ENCODE measurements at regions not wholly inside any gene's neighbourhood (a gene's known extent, or its start where the extent isn't known, plus 50 kb on each side); places are given as distances from the start of the nearest gene placed in this dataset.

DNA sequence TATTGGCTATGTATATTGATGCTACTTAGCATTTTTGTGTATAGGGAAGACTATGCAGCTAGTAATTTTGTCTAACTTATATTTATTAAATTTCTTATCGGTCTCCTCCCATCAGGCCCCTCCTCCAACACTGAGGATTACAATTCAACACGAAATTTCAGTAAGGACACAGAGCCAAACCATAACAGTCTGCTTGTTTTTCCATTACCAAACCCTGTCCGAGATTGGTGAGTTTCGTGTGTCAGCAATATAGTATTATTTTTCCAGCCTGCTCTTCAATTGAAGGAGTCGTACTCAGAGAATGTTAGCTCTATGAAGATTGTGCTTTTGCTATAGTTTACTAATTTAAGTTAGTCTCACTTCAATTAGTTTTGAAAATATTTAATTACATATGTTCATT, 1495.3 kb downstream of the MRPL39 start:
- TF ChIP-seq, protein P1, sequence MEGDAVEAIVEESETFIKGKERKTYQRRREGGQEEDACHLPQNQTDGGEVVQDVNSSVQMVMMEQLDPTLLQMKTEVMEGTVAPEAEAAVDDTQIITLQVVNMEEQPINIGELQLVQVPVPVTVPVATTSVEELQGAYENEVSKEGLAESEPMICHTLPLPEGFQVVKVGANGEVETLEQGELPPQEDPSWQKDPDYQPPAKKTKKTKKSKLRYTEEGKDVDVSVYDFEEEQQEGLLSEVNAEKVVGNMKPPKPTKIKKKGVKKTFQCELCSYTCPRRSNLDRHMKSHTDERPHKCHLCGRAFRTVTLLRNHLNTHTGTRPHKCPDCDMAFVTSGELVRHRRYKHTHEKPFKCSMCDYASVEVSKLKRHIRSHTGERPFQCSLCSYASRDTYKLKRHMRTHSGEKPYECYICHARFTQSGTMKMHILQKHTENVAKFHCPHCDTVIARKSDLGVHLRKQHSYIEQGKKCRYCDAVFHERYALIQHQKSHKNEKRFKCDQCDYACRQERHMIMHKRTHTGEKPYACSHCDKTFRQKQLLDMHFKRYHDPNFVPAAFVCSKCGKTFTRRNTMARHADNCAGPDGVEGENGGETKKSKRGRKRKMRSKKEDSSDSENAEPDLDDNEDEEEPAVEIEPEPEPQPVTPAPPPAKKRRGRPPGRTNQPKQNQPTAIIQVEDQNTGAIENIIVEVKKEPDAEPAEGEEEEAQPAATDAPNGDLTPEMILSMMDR (IDR thresholded peaks at IDR 0.05; ENCODE audit: insufficient read depth, low read depth, low read length): no peak
- TF ChIP-seq EZH2 (IDR thresholded peaks at IDR 0.05; ENCODE audit: insufficient read depth, low read length): no peak

Data from astrocyte (in vitro differentiated cells and primary cell).